HG03139 (cell line): ENCODE measurements at regions not wholly inside any gene's neighbourhood (a gene's known extent, or its start where the extent isn't known, plus 50 kb on each side); places are given as distances from the start of the nearest gene placed in this dataset.
"Not testable (repeated sequence)": the region's sequence is repeated elsewhere in the genome, so short reads cannot be mapped to it uniquely, and the experiment has no call there.

Source experiments
- ATAC-seq: cut with Tn5 transposase; IDR thresholded peaks from one replicate; pipeline ENCODE4 v1.9.1; 2021; ENCODE audit not compliant: unreplicated experiment

DNA sequence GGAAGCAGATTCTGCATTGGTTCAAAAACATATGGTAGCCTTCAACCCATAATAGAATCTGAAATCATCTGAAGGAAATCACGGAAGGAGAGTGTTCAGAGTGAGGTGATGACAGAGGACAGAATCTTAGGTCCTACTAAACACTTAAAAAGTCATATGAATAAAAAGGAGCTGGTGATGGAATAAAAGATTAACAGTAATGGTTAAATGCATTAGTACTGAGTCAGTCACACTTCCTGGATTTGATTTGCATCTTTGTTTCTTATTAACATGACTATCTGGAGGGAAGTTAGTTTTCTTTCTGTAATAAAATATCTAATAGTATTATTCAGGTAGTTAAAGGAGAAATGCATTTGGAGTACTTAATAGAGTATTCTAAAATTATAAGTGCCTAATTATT lies 296.3 kb upstream of the ATXN7L3B start:
- no peak for ATAC-seq

DNA sequence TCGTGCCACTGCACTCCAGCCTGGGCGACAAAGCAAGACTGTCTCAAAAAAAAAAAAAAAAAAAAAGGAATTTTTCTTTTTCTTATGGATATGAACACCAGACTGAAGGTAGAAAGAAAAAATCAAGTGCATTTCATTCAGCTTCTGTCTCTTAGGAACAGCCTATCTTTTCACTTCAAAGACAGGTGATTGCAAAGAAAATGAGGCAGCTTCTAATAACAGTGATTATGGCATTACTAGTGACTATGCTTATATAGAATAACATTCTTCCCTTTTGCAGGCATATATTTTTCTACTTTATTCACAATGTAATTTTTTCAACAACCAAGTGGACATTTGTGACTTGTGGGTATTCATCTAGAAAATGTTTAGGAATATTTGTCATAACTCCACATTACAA lies 295.5 kb upstream of the ATXN7L3B start:
- ATAC-seq, result no peak

DNA sequence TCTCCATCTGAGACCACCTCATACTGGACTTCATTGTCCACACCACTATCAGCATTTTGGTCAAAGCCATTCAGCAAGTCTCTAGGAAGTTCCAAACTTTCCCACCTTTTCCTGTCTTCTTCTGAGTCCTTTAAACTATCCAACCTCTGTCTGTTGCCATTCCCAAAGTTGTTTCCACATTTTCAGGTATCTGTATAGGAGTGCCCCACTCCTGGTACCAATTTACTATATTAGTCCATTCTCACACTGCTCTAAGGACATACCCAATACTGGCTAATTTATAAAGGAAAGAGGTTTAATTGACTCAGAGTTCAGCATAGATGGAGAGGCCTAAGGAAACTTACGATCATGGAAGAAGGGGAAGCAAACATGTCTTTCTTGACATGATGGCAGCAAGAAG lies 292.2 kb upstream of the ATXN7L3B start:
- ATAC-seq, result no peak

DNA sequence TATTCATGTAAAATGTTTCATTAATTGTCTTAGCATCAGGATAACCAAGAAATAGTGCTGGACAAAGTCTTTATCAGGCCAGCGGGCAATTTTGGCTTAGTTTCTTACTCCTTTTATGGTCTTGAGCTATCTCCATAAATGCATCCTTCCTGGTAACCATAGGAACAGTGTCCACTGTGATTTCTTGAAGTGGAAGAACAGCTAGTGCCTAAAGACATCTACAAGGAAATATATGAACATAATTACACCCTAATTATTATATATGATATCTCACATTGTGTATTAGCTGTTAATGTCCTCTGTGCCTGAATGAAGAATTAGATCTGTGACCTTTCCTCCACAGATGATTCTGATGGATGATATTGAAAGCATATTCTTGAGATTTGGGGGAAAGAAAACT lies 286.7 kb upstream of the ATXN7L3B start:
- ATAC-seq, result no peak

DNA sequence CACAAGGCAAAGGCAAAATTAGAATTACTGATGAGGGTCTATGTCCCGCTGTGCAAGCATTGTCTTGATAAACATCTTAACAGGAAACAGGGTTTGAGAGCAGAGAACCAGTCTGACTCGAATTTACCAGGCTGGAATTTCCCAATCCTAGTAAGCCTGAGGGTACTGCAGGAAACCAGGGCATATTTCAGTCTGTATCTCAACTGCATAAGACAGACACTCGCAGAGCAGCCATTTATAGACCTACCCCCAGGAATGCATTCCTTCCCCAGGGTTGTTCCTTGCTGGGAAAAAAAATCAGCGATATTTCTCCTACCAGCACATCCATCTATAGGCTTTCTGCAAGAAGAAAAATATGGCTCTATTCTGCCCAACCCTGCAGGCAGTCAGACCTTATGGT lies 283.8 kb upstream of the ATXN7L3B start:
- ATAC-seq, result not testable (repeated sequence)

DNA sequence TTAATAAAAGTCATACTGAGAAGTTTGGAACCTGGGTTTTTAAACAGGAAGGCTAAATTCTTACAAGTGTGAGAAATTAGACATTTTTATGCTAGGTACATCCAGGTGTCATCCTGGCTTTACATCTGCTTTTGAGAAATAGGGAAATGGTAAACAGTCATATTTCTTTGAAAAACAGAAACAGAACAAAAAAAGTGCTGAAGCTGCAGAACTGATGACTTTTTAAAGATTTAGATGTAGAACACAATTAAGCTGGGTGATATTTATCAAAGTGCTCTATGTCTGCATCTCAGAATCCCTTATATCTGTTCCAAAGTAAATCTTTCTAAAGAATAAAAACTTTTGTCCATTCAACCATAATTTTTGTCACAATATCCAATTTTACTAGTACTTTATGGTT lies 282.9 kb upstream of the ATXN7L3B start:
- no peak for ATAC-seq

DNA sequence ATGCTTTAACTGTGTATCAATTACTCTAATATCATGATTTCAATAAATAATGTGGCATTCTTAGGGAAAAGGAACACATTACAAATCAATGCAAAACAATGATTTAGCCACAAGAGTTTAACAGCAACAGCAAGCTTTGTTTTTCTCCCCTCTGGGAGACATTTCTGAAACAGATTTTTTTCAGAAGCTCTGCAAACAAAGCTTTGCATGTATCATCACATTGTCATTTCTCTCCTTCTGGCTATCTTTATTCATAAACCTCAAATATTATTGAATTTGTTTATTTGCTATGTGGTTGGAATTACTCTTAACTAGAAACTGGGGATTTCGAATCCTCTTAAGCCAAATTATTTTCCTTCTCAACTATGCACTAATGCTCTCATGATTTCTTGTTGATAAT lies 278.4 kb upstream of the ATXN7L3B start:
- ATAC-seq, result no peak

DNA sequence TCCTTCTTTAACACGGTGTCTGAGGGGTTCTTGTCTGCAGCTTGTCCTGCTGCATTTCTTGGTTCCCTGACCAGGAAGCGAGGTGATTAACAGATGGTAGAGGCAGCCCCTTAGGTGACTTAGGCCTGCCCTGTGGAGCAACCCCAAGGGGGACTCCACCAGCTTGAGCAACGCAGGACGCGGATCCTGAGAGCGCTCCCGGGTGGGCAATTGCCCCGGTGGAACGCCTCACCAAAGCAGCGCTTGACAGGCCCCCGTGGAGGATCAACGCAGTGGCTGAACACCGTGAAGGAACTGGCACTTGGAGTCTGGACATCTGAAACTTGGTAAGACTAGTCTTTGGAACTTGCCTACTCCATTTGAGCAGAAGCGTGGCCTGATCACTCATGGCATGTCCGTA lies 272.9 kb upstream of the ATXN7L3B start:
- no peak for ATAC-seq

DNA sequence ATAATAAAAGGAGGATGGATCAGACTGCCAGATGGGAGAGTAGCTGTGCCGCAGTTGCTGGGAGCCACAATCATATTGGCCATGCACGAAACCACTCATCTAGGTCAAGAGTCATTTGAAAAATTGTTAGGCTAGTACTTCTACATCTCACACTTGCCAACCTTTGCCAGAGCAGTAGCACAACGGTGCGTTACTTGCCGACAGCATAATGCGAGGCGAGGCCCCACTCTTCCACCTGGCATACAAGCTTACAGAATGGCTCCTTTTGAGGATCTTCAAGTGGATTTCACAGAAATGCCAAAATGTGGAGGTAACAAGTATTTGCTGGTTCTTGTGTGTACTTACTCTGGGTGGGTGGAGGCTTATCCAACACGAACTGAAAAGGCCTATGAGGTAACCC lies 268.3 kb upstream of the ATXN7L3B start:
- not testable (repeated sequence) for ATAC-seq

DNA sequence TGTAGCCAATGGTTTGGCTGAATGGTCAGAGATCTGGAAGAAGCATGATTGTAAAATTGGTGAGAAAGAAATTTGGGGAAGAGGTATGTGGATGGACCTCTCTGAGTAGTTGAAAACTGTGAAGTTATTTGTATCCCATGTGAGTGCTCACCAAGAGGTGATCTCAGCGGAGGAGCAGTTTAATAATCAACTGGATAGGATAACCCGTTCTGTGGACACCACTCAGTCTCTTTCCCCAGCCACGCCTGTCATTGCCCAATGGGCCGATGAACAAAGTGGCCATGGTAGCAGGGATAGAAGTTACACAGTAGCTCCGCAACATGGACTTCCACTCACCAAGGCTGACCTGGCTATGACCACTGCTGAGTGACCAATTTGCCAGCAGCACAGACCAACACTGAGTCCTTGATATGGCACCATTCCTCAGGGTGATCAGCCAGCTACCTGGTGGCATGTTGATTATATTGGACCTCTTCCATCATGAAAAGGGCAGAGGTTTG lies 257.4 kb upstream of the ATXN7L3B start:
- no peak for ATAC-seq

DNA sequence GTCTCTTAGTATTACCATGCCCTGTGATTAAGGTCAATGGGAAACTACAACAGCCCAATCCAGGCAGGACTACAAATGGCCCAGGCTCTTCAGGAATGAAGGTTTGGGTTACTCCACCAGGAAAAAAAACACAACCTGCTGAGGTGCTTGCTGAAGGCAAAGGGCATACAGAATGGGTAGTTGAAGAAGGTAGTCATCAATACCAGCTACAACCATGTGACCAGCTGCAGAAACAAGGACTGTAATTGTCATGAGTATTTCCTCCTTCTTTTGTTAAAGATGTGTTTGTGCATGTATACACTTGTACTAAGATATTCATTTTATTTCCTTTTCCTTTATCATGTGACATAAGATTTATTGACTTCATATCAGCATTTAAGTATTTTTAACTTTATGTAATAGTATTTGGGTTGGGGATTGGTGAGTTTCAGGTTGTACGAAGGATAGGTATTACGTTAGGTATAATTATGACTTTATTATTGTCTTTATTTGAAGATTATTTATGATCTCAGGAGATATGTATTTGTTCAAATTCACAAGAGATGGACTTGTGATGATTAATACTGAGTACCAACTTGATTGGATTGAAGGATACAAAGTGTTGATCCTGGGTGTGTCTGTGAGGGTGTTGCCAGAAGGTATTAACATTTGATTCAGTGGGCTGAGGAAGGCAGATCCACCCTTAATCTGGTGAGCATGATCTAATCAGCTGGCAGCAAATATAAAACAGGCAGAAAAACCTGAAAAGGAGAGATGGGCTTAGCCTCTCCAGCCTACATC lies 256.0 kb upstream of the ATXN7L3B start:
- ATAC-seq, result not testable (repeated sequence)

DNA sequence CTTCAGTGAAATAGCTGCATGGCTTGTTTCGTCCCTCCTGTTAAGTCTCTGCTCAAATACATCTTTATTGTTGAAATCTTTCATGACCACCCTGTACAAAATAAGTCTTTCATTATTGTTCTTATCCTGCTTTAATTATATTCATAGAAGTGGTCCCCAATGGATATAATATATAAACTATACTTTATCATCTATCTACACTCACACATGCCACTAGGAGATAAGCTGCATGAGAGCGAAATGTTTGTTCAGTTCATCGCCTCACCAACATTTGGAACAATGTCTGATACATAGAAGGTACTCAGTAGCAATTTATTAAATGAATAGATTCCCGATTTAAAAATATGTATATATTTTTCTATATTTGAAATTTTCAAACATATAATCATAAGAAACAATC lies 254.0 kb upstream of the ATXN7L3B start:
- ATAC-seq, result no peak

DNA sequence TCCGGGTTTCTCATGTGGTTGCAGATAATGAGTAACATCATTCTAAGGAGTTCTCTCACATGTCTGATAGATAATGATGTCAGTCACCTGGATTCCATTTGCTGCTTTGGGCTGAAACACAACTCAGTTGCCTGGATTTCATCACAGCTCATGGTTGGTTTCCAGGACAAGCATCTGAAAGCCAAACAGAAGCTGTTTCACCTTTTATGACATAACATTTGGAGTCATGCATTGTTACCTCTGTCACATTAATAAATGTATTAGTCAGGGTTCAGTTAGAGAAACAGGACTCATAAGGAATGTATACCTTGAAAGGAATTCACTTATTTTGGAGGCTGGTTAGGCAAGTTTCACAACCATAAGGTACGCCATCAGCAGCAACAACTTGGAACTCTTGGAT lies 251.9 kb upstream of the ATXN7L3B start:
- ATAC-seq, result no peak

DNA sequence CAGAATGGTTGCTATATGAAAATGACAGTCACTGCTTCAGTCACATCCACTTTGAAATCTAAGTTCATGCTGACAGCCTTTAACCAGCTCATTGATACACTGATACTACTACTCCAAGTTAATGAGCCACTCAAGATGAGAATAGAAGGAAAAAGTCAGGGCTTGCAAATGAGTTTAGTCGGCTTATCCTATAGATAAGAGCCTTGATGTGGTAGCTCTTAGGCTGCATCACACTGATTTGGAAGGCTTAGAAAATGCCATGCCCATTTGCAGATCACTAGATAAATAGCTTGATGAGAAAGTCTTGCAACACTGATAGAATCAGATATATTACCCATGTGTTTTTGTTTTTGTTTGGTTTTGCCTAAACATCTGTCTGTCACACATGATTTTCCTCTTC lies 251.4 kb upstream of the ATXN7L3B start:
- ATAC-seq, result no peak

DNA sequence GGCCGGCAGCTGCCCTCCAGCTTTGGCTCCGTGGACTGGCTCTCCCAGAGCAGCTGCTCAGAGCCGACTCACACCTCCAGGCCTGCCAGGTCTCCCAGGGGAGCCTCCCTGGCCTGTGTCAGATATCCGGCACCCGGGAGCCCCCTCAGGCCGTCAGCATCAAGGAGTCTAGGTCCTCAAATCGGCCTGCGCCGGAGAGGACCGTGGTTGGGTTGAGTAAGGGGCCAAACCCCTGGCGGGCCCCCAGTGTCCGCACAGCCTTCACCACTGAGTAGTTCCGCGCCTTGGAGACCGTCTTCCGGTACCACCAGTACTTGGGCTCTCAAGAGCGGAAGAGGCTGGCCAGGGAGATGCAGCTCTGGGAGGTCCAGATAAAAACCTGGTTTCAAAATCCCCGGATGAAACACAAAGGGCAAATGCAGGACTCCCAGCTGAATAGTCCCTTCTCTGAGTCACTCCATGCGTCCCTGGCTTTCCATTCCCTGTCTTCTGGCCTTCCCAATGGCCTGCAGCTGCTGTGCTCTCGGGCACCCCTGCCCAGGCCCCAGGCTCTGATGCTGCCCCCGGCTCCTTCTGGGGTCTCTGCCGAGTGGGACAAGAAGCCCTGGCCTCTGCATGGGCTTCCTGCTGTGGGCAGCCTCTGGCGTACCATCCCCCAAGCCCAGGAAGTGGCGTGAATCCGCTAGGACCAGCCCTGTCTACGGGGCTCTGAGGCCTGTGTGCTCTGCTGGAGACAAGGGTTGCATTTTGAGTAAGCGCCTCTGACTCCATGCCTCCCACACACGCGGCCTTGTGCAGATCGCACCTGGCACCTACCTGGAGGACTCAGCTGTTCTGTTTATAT lies 245.1 kb upstream of the ATXN7L3B start:
- no peak for ATAC-seq

DNA sequence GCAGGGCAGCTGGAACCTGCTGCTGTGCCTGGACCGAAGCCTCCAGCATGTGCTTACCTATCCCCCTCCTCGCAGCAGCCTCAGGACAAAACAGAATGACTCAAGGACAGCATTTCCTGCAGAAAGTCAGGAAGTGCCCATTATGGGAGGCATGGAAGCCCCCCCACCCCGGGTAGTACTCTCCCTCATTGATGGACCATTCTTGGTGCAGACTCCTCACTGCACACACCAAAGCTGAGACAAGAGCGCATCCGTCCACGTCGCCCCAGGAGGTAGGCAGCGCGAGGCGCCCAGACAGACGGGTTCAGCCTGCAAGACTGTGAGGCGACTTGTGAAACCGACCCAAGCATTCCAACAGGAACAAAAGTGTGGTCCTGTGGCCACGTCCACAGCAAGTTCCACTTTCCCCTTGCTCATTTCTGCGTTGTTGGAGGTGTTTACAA lies 243.9 kb upstream of the ATXN7L3B start:
- no peak for ATAC-seq

DNA sequence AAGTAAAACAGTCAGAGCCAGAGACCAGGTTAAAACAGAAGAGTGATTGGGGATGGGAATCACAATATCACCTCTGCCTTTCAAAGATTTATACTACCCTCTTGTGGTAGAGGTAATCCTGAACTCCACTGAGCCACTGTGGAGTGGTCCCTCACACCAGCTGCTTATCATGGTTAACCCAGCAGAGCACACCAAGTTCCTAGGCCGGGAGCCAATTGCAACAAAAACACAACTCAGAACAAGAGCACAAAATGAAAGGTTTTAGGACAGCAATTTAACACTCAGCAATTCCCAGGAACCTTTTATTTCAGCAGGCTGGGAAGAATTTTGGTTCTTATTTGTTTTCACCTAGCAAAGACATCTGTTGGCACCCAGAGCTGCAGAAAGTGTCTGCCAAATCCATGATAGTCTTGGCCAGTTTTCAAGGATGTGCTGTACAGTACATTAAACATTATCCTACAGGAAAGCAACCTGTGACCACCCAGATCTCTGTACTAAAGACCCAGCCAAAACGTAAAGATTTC lies 220.5 kb upstream of the ATXN7L3B start:
- no peak for ATAC-seq

DNA sequence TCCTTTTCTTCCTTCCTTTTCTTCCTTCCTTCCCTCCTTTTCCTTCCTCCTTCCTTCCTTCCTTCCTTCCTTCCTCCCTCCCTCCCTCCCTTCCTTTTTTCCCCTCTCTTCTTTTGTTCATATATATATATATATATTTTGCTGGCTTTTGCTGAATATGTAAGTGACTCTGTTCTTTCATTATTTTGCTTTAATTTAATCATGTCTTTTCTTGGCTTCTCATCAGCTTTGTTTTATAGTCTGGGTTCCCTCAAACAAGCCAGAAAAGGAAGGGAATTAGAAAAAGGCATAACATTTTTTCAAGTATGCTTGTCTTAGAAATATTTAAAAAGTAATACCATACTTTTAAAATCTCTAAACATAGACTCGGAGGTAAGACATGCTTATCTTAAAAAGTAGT lies 219.9 kb upstream of the ATXN7L3B start:
- no peak for ATAC-seq

DNA sequence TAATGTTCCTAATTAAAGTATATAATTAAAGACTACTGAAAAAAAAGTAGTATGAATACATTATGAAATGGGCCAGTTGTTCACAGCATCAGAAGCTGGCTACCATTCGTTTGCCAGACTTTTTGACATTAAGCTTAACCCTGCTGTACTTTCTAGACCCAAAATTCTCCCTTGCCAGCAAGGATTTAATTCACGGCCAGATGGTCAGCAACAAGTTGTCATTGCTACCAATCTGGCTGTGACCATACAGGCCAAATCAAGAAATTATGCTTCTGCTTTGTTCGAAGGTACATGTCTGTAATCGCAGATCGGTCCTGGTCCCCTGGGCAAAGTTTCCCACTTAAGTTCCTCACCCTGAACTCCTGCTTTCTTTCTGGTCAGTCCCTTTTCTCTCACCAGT lies 217.7 kb upstream of the ATXN7L3B start:
- ATAC-seq, result no peak

DNA sequence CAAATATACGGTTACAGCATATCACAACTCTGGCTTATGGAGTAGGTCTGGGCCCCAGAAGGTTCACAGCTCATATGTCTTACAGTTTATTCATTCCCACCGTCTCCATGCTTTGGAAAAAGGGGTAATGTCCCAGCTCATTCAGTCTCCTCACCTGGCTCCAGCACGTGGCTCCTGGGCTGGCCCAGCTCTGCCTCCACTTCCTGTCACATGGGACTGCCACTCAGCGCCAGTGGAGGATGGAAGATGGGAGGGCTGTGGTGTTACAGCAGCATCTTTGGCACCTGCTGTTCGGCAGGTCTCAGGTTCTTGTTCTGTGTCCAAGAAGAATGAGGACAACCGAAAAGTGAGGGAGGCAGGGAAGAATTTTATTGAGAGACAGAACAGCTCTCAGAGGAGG lies 216.3 kb upstream of the ATXN7L3B start:
- ATAC-seq, result no peak

DNA sequence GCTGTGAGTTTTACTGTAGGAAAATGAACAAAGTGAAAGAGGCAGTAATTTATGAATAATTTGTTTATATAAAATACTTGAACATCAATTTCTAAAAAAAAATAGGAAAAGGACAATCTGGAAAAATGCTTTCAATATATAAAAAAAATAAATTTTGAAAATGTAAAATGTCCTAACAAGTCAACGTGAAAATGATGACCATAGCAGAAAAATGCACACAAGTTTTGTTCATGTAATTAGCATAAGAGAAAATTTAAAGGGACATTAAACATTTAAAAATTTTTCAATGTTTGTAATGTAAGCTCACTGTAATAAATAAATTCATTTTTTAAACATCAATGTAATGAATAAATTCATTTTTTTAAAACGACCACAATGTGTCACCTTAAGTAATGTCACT lies 214.8 kb upstream of the ATXN7L3B start:
- no peak for ATAC-seq

DNA sequence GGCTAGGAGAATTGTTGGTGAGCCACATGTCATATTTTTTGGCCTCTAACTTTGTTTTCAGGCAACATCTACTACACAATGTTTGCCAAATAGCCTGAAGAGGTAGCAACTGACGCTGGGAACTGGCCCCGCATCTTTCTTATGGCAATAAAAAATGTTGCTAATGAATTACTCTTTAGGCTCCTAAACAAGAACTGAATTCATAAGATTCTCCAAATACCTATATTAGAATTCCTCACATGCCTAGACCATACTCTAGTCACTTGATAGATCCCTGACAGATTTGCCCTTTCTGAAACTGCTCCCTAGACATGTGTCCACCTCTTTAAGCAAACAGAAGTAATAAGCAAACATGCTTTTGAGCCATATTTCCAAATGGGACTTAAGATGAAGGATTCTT lies 209.0 kb upstream of the ATXN7L3B start:
- ATAC-seq, result no peak
